ENCODE measurements at regions not wholly inside any gene's neighbourhood (a gene's known extent, or its start where the extent isn't known, plus 50 kb on each side); places are given as distances from the start of the nearest gene placed in this dataset.

DNA sequence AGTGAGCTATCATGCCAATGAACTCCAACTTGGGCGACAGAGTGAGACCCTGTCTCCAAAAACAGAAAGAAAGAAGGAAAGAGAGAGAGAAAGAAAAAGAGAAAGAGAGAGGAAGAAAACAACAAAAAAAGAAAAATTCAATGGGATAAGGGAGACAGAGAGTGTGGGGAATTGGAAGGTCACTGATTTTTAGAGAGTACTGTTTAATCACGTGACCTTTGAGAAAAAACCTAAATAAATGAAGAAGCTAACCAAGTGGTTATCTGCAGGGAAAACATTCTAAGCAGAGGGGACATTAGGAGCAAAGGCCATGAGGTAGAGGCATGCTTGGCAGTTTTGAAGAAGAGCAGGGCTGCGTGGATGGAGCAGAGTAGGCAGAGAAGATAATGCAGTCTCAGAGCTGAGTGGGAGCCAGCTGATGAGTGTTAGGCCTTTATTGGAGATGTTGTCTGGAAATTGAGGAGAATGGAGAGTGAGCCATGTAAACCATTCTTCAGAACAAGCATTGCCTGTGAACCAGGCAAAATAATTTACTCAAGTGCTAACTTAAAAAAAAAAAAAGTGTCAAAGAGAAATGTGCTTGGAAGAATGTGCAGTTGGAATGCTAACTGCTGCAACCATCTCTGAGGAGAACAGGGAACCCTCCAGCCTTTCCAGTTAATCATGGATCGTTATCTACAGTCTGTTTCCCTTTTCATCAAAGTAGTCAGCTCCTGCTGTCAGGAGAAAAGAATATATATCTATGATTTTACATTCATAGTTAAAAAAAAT is 377.3 kb upstream of the SEMA6D start:
- TF ChIP-seq, protein P1, sequence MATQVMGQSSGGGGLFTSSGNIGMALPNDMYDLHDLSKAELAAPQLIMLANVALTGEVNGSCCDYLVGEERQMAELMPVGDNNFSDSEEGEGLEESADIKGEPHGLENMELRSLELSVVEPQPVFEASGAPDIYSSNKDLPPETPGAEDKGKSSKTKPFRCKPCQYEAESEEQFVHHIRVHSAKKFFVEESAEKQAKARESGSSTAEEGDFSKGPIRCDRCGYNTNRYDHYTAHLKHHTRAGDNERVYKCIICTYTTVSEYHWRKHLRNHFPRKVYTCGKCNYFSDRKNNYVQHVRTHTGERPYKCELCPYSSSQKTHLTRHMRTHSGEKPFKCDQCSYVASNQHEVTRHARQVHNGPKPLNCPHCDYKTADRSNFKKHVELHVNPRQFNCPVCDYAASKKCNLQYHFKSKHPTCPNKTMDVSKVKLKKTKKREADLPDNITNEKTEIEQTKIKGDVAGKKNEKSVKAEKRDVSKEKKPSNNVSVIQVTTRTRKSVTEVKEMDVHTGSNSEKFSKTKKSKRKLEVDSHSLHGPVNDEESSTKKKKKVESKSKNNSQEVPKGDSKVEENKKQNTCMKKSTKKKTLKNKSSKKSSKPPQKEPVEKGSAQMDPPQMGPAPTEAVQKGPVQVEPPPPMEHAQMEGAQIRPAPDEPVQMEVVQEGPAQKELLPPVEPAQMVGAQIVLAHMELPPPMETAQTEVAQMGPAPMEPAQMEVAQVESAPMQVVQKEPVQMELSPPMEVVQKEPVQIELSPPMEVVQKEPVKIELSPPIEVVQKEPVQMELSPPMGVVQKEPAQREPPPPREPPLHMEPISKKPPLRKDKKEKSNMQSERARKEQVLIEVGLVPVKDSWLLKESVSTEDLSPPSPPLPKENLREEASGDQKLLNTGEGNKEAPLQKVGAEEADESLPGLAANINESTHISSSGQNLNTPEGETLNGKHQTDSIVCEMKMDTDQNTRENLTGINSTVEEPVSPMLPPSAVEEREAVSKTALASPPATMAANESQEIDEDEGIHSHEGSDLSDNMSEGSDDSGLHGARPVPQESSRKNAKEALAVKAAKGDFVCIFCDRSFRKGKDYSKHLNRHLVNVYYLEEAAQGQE (IDR thresholded peaks at IDR 0.05; ENCODE audit: insufficient read depth in 1 of 2, low read depth in 2 of 2, low read length in 1 of 2): no peak
- TF ChIP-seq, protein P2, sequence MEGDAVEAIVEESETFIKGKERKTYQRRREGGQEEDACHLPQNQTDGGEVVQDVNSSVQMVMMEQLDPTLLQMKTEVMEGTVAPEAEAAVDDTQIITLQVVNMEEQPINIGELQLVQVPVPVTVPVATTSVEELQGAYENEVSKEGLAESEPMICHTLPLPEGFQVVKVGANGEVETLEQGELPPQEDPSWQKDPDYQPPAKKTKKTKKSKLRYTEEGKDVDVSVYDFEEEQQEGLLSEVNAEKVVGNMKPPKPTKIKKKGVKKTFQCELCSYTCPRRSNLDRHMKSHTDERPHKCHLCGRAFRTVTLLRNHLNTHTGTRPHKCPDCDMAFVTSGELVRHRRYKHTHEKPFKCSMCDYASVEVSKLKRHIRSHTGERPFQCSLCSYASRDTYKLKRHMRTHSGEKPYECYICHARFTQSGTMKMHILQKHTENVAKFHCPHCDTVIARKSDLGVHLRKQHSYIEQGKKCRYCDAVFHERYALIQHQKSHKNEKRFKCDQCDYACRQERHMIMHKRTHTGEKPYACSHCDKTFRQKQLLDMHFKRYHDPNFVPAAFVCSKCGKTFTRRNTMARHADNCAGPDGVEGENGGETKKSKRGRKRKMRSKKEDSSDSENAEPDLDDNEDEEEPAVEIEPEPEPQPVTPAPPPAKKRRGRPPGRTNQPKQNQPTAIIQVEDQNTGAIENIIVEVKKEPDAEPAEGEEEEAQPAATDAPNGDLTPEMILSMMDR (IDR thresholded peaks at IDR 0.05): no peak
- TF ChIP-seq POLR2AphosphoS5 (IDR thresholded peaks at IDR 0.05; ENCODE audit: low read depth, low read length) (no peak), TCF7L2 (IDR thresholded peaks at IDR 0.05; ENCODE audit: low read depth, low read length) (no peak)
